GM18508 (cell line): ENCODE measurements at regions not wholly inside any gene's neighbourhood (a gene's known extent, or its start where the extent isn't known, plus 50 kb on each side); places are given as distances from the start of the nearest gene placed in this dataset.

ENCODE experiments used
- ATAC-seq: cut with Tn5 transposase; IDR thresholded peaks from one replicate; pipeline ENCODE4 v1.9.1; 2021; ENCODE audit warnings: moderate number of reproducible peaks; ENCODE audit not compliant: insufficient read depth, unreplicated experiment

GRCh38 chr20:57870597-57871236 lies 160.9 kb upstream of the PMEPA1 start:
- no peak for ATAC-seq

DNA sequence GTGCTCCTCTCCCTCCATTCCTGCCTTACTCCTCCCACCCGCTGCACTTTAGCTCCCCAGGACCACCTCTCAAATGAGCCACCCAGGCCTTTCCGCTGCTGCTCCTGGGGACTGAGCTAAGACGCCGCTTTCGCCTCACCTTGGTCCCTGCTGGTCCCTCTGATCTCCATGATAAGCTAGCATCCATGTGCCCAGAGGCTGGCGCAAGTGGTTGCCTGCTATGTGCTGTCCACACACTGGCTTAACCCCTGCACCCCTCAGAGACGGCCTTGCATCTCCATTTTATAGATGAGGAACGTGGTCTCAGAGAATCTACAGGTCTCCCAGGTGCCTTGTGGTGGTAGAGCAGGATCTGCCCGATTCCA lies 160.1 kb upstream of the PMEPA1 start:
- ATAC-seq = no peak

GRCh38 chr20:57869291-57869950 lies 159.6 kb upstream of the PMEPA1 start:
- ATAC-seq = no peak

DNA sequence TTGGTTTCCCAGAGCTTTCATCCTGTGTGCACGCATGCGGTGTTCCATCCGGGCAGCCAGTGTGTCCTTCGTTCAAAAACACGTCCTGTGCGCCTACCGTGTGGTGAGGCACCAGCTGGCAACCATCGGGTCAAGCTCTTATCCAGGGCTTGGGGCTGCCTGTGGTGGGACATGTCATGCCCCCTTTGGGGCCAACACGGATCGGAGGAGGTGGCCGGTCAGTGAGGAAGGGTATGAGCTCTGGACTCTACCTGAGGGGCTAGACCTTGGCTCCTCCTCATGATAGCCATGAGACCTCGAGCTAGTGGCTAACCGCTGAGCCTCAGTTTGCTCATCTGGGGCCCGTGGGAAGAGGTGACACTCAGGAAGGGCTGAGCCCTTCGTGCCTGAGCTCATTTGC lies 158.5 kb upstream of the PMEPA1 start:
- no peak for ATAC-seq

- no peak for ATAC-seq
Measured at GRCh38 chr20:57867807-57868206, 158.0 kb upstream of the PMEPA1 start.

GRCh38 chr20:57867181-57867803 lies 157.5 kb upstream of the PMEPA1 start:
- no peak for ATAC-seq

DNA sequence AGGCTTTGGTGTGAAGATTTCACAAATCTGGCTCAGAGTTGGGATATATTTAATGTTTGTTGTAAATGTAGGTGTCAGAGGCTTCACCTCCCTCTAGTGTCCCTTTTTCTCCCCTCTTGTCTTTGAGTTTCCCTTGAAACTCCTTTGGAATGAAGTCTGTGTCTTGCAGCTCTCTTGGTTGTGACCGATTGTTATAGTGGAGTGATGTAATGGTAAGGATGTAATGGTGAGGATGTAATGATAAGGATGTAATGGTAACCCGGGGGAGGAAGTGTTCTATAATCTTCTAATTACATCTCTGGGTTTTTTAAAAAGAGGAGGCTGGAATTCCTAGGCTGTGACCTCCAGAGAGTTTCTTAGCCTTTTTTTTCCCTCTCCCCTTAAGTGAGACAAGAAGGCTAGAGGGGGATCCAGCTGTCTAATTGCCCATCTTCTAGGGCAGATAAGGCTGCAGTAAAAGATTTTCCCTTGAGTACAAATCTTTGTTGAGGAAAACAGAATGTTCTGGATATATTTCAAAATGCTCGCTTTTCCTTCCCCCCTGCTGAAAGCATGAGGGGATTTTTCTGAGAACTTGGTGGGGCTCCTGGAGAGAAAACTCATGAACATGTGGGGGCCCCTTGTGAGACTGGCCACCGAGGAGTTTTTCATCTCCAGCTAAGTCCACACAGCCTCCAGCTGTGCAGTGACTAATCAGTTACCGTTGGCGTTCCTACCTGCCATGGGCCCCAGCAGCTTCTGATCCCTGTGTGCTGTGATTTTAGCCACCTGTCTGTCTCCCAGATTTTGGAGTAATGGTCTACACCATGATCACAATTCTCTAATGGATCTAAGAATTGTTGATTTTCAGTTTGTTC lies 156.7 kb upstream of the PMEPA1 start:
- ATAC-seq = no peak

GRCh38 chr20:57865266-57865665 lies 155.5 kb upstream of the PMEPA1 start:
- ATAC-seq = no peak

- ATAC-seq = no peak
Measured at GRCh38 chr20:57860576-57860975, 150.8 kb upstream of the PMEPA1 start.

DNA sequence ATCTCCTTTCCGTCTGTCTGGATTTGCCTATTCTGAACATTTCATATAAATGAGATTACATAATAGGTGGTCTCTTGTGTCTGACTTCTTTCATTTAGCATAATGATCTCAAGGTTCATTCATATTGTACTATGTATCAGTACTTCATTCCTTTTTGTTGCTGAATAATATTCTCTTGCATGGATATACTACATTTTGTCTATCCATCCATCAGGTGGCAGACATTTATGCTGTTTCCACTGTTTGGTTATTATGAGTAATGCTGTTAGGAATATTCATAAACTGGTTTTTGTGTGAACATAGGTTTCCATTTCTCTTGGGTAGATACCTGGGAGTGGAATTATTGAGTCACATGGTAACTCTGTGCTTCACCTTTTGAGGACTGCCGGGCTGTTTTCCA lies 148.2 kb upstream of the PMEPA1 start:
- ATAC-seq = no peak

- no peak for ATAC-seq
Measured at GRCh38 chr20:57857118-57857517, 147.3 kb upstream of the PMEPA1 start.

DNA sequence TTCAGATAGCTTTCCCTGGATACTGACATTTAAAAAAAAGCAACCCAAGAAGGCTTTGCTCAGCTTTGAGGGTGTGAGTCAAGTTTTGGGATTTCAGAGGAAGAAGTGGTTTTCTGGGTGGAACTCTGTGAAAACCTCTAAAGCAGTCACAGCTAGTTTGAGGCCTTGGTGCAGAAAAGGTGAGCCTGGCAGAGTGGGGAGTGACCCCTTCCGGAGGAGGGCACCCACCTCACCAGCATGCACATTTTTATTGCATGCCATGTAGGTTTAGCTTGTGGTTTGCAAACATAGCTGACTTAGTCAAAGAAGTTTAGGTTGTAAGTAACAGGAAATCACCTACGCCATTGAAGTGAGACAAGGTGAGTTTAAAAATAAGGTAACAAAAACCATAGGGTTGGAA lies 146.8 kb upstream of the PMEPA1 start:
- no peak for ATAC-seq

- no peak for ATAC-seq
Measured at GRCh38 chr20:57851796-57852195, 142.0 kb upstream of the PMEPA1 start.

DNA sequence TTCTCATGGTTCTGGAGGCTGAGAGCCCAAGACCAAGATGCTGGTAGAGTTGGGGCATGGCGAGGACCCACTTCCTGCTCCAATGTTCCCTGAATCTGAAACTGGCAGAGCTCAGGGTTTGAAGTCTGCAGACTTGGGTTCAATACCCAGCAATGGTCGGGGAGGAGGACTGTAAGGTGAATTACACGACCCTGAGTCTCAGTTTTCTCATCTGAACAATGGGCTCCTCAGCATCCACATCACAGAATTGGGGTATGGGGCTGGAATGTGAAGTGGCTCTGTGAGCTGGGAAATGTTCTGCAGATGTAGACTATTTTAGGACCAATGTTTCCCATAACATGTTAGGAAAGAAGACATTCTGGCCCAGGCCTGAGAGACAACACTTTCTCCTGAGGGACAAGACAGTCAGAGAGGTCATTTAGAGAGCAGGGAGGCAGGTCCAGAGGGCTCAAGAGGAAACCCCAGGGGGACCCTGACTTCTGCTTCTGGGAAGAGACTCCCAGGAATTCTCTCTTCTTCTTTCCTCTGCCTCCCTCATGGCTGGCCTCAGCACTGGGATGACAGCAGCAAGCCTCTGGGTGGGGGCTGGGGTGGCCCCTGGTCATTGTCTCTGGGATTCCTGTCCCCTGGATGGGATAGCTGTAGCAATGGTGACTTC lies 141.3 kb upstream of the PMEPA1 start:
- no peak for ATAC-seq

GRCh38 chr20:57849521-57850215 lies 139.9 kb upstream of the PMEPA1 start:
- ATAC-seq = no peak

DNA sequence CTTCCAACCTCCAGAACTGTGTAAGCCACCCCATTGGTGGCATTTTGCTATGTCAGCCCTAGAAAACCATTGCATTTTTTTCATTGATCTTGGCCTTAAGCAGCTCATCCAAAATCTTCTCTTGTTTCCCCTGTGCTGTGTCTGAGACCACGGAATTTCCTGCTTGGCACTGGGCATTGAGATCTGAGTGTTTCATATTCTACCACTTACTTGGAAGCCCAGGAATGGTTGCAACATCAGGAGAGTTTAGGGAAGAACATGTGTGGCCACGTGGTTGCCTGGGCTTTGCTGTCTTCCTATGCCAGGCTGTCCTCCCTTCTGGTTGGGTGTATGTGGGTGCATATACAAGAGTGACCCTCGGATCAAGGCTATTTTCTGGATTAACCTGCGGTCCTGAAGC lies 139.3 kb upstream of the PMEPA1 start:
- no peak for ATAC-seq

GRCh38 chr20:57848282-57848681 lies 138.5 kb upstream of the PMEPA1 start:
- ATAC-seq = no peak

GRCh38 chr20:57847104-57847503 lies 137.3 kb upstream of the PMEPA1 start:
- ATAC-seq = no peak

DNA sequence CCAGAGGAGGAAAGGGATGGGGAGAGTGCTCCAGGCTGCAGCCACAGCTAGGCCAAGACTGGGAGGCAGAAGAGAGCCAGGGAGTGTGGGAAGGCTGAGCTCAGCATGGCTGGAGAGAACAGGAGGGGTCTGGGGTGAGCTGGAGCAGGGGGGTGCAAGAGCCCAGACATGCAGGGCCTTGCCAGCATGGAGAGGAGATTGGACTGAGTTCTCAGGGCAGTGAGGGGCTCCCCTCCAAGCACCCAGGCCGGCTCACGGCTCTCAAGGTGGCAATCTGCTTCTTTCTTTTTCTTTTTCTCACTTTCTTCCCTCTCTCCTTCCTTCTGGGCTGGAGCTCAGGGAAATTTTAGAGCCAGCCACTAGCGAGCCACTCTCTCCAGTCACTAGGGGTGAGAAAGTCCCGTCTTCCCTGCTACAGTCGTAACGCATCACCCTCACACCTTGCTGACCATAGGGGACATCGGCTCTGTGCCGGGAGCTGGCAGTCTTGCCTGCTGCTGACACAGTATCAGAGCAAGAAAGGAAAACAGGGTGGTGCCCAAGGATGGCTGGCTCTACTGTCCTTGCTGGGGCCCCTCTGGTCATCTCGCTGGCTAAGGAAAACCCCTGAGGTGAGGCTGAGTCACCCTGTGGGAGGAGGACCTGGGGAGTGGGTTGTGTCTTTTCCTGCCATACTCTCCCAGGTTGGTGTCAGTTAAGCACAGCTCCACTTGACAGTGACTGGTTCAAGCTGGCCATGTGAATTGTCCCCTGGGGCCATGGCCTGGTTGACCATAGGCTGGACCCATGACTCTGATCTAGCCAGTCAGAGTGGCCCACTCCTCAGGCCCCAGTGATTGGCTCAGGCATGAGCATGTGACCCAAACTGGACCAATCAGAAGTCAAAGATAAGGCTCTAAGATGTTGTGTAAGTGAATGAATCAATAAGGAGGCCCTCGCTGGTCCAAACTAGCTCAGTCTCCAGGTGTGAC lies 135.1 kb upstream of the PMEPA1 start:
- no peak for ATAC-seq
